Activated T-cell treated with anti-CD3 and anti-CD28 coated beads for 48 hours (primary cell): ENCODE measurements at regions not wholly inside any gene's neighbourhood (a gene's known extent, or its start where the extent isn't known, plus 50 kb on each side); places are given as distances from the start of the nearest gene placed in this dataset.
"Not testable (repeated sequence)": the region's sequence is repeated elsewhere in the genome, so short reads cannot be mapped to it uniquely, and the experiment has no call there.

Experiments
- DNase-seq: peaks from one replicate; pipeline ENCODE4 v3.0.0-alpha.2; 2020; ENCODE audit warnings: low read depth

DNA sequence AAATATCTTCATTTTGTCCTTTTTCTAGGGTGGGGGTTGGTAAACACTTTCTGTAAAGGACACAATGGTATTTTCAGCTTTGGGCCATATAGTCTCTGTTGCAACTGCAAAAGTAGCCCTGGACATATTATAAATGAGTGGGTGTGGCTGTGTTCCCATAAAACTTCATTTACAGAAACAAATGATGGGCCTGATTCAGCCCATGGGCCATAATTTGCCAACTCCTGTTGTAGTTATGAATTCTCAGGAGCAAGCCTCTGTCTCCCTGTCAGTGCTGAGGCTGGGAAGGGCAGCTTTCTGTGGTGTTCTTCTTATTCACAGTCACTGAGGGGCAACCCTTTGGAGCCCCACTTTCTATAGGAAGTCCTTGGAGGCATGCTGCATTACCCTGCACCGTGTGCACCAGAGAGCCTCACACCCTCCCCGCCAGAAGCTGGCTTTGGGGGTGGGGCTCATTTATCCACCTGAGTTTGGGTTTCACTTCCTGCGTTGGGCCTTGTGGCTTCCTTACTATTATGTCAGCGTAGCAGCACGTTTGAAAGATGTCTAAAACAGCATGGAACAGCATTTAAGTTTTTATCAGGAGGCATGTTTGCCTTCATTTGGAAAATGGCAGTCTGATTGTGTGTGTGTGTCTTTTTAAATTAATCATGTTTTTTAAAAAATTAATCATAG lies 60.8 kb upstream of the FAN1 start:
- DNase-seq, result not testable (repeated sequence)

DNA sequence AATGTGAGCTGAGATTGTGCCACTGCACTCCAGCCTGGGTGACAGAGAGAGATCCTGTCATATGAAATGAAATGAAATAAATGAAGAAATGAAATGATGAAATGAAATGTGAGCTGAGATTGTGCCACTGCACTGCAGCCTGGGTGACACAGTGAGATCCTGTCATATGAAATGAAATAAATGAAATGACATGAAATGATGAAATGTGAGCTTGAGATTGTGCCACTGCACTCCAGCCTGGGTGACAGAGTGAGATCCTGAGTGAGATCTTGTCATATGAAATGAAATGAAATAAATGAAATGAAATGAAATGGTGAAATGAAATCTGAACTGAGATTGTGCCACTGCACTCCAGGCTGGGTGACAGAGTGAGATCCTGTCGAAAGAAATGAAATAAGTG lies 58.2 kb upstream of the FAN1 start:
- DNase-seq, result not testable (repeated sequence)
